ENCODE measurements at regions not wholly inside any gene's neighbourhood (a gene's known extent, or its start where the extent isn't known, plus 50 kb on each side); places are given as distances from the start of the nearest gene placed in this dataset.

- Histone ChIP-seq H3K27ac (ENCODE audit: low read length) (no peak overlapping the region), H3K4me1 (ENCODE audit: control insufficient read depth, insufficient read depth, low read length) (no peaks in the 10 kb centered on the region), H3K36me3 (ENCODE audit: control insufficient read depth, insufficient read depth, low read length) (no peaks in the 10 kb centered on the region), H3K9me3 (ENCODE audit: control insufficient read depth, insufficient read depth, low read depth, low read length) (no peaks in the 10 kb centered on the region), H3K27me3 (ENCODE audit: control insufficient read depth, insufficient read depth, low read length) (no peaks in the 10 kb centered on the region), H3K4me3 (ENCODE audit: low read depth in 2 of 2, low read length in 2 of 2) (no peak overlapping the region)
- no TSS peak for BruUV-seq (replicated peaks)
- intact Hi-C loops (cut with micrococcal nuclease; ENCODE audit: unreplicated experiment) (no loop called here), in situ Hi-C loops (cut with HindIII; ENCODE audit: low pct_unique_long_range_greater_than_20kb, low sequenced_read_pairs) (no loop called here)
- no peak for DNase-seq (ENCODE audit: low read depth, low spot score)
- no peak for ATAC-seq
- CTCF ChIA-PET = no interaction called here
- POLR2A ChIA-PET = no interaction called here
- TF ChIP-seq POLR2AphosphoS5 (IDR thresholded peaks at IDR 0.05; ENCODE audit: low read depth, low read length) (no peak), TCF7L2 (IDR thresholded peaks at IDR 0.05; ENCODE audit: low read depth, low read length) (no peak), REST (IDR thresholded peaks at IDR 0.05; ENCODE audit: insufficient read depth in 1 of 2, low read depth in 2 of 2, low read length in 1 of 2) (no peak), SIN3A (IDR thresholded peaks at IDR 0.05; ENCODE audit: borderline replicate concordance, insufficient read depth, low read depth, low read length) (no peak), CTCF (IDR thresholded peaks at IDR 0.05) (no peak)
These were observed 681.7 kb upstream of the ADAMTS5 start for GRCh38 chr21:27648560-27648959.

GRCh38 chr21:27647921-27648320 is 681.0 kb upstream of the ADAMTS5 start:
- Histone ChIP-seq H3K27me3 (ENCODE audit: control insufficient read depth, insufficient read depth, low read length) (no peaks in the 10 kb centered on the region), H3K4me3 (ENCODE audit: low read depth in 2 of 2, low read length in 2 of 2) (no peak overlapping the region), H3K9me3 (ENCODE audit: control insufficient read depth, insufficient read depth, low read depth, low read length) (no peaks in the 10 kb centered on the region), H3K27ac (ENCODE audit: low read length) (no peak overlapping the region), H3K36me3 (ENCODE audit: control insufficient read depth, insufficient read depth, low read length) (no peaks in the 10 kb centered on the region), H3K4me1 (ENCODE audit: control insufficient read depth, insufficient read depth, low read length) (no peaks in the 10 kb centered on the region)
- intact Hi-C loops (cut with micrococcal nuclease; ENCODE audit: unreplicated experiment) (no loop called here), in situ Hi-C loops (cut with HindIII; ENCODE audit: low pct_unique_long_range_greater_than_20kb, low sequenced_read_pairs) (no loop called here)
- POLR2A ChIA-PET = no interaction called here
- TF ChIP-seq TCF7L2 (IDR thresholded peaks at IDR 0.05; ENCODE audit: low read depth, low read length) (no peak), CTCF (IDR thresholded peaks at IDR 0.05) (no peak), SIN3A (IDR thresholded peaks at IDR 0.05; ENCODE audit: borderline replicate concordance, insufficient read depth, low read depth, low read length) (no peak), POLR2AphosphoS5 (IDR thresholded peaks at IDR 0.05; ENCODE audit: low read depth, low read length) (no peak), REST (IDR thresholded peaks at IDR 0.05; ENCODE audit: insufficient read depth in 1 of 2, low read depth in 2 of 2, low read length in 1 of 2) (no peak)
- DNase-seq (ENCODE audit: low read depth, low spot score) (no peak), ATAC-seq (no peak)
- no TSS peak for BruUV-seq (replicated peaks)
- CTCF ChIA-PET = no interaction called here
